PFSK-1 (cell line): ENCODE measurements at regions not wholly inside any gene's neighbourhood (a gene's known extent, or its start where the extent isn't known, plus 50 kb on each side); places are given as distances from the start of the nearest gene placed in this dataset.

Experiments
- POLR2AphosphoS5 ChIP-seq: IDR thresholded peaks from 2 replicates; pipeline ENCODE4 v1.6.1; 2012; ENCODE audit warnings: low read depth, mild to moderate bottlenecking, control low read depth, low read length, moderate library complexity
- TF ChIP-seq, protein P1 (sequence below), 2 experiments: IDR thresholded peaks; 2 replicates each; pipeline versions ENCODE4 v1.6.1 to v1.8.0; 2011 to 2012; ENCODE audit warnings: low read depth in 2 of 2, low read length in 2 of 2, control low read depth in 1 of 2, inconsistent platforms in 1 of 2, mild to moderate bottlenecking in 1 of 2, moderate library complexity in 1 of 2; ENCODE audit not compliant: insufficient read depth in 1 of 2

DNA sequence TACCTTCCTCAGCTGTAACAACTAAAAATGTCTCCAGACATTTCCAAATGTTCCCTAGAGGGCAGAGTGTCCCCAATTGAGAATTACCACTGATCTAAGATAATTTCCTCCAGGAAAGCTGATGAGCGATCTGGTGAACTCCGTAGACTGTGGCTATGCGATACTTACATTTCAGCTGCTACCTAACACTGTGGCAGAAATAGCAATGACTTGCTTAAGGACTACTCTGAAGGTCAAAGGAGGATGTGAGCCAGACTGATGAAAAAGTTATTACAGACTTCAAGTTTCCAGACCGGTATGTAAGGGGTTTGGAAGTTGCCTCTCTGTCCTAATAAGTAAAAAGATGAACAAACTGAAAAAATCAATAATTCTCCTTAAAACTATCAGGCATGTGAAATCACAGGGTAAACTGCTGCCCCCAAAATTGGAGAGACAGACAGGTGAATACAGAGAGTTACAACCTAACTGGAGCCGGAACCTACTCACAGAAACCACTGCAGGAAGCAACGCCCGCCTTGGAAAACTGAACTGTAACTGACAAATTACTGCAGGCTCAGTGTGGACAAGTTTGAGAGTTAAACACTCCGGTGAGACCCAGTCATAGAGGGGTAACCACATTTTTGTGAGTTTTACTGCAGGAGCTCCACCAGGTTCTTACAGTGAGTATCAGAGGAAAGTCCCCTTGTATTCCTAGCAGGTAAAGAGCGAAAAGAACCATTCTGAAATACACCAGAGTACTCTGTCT lies 60.0 kb upstream of the PARP11 start:
- no peak for TF ChIP-seq POLR2AphosphoS5
- TF ChIP-seq, protein P1, sequence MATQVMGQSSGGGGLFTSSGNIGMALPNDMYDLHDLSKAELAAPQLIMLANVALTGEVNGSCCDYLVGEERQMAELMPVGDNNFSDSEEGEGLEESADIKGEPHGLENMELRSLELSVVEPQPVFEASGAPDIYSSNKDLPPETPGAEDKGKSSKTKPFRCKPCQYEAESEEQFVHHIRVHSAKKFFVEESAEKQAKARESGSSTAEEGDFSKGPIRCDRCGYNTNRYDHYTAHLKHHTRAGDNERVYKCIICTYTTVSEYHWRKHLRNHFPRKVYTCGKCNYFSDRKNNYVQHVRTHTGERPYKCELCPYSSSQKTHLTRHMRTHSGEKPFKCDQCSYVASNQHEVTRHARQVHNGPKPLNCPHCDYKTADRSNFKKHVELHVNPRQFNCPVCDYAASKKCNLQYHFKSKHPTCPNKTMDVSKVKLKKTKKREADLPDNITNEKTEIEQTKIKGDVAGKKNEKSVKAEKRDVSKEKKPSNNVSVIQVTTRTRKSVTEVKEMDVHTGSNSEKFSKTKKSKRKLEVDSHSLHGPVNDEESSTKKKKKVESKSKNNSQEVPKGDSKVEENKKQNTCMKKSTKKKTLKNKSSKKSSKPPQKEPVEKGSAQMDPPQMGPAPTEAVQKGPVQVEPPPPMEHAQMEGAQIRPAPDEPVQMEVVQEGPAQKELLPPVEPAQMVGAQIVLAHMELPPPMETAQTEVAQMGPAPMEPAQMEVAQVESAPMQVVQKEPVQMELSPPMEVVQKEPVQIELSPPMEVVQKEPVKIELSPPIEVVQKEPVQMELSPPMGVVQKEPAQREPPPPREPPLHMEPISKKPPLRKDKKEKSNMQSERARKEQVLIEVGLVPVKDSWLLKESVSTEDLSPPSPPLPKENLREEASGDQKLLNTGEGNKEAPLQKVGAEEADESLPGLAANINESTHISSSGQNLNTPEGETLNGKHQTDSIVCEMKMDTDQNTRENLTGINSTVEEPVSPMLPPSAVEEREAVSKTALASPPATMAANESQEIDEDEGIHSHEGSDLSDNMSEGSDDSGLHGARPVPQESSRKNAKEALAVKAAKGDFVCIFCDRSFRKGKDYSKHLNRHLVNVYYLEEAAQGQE (IDR thresholded peaks at IDR 0.05; ENCODE audit: insufficient read depth in 1 of 2, low read depth in 2 of 2, low read length in 2 of 2): no peak
